Testis (tissue), 2 donors: ENCODE measurements at regions not wholly inside any gene's neighbourhood (a gene's known extent, or its start where the extent isn't known, plus 50 kb on each side); places are given as distances from the start of the nearest gene placed in this dataset.

Source experiments
- DNase-seq: peaks from one replicate; pipeline ENCODE4 v3.0.0-alpha.2; 2019
- H3K27ac ChIP-seq, 2 donors: fragments of 200-600 bp; sonication (generic); one replicate each; pipeline ENCODE4 v1.5.1; 2019
- H3K27me3 ChIP-seq: fragments of 200-600 bp; sonication (generic); one replicate; pipeline ENCODE4 v1.5.1; 2019
- H3K36me3 ChIP-seq: fragments of 200-600 bp; sonication (generic); one replicate; pipeline ENCODE4 v1.5.1; 2017; ENCODE audit warnings: low read depth; ENCODE audit errors: missing control alignments
- H3K4me1 ChIP-seq: fragments of 200-600 bp; sonication (generic); one replicate; pipeline ENCODE4 v1.5.1; 2019
- H3K4me3 ChIP-seq, 2 donors: fragments of 200-600 bp; sonication (generic); one replicate each; pipeline ENCODE4 v1.5.1; 2017 to 2019
- H3K9me3 ChIP-seq: fragments of 200-600 bp; sonication (generic); one replicate; pipeline ENCODE4 v1.5.1; 2017
- POLR2A ChIP-seq: fragments of 450-650 bp; IDR thresholded peaks from one replicate; pipeline ENCODE4 v1.6.1; 2017; ENCODE audit warnings: antibody characterized with exemption, mild to moderate bottlenecking, moderate library complexity
- WGBS, 2 donors: methylation state at CpG; one replicate each; pipeline ENCODE4 v1.1.5; 2018; 5-methylcytosine and 5-hydroxymethylcytosine counted together
- intact Hi-C: fragments of 100-400 bp; cut with DNase I; formaldehyde crosslinking; loops from one replicate; pipeline ENCODE4 v1.15.1; 2023; ENCODE audit warnings: low total_unique reads
- TF ChIP-seq, protein P1 (sequence below), 3 experiments: fragments of 450-650 bp in 2 of 3; fragments of 200-600 bp in 1 of 3; sonication (generic) in 1 of 3; IDR thresholded peaks; one replicate each; pipeline ENCODE4 v1.5.1; 2016 to 2019; ENCODE audit warnings: antibody characterized with exemption in 3 of 3, mild to moderate bottlenecking in 2 of 3, moderate library complexity in 1 of 3

DNA sequence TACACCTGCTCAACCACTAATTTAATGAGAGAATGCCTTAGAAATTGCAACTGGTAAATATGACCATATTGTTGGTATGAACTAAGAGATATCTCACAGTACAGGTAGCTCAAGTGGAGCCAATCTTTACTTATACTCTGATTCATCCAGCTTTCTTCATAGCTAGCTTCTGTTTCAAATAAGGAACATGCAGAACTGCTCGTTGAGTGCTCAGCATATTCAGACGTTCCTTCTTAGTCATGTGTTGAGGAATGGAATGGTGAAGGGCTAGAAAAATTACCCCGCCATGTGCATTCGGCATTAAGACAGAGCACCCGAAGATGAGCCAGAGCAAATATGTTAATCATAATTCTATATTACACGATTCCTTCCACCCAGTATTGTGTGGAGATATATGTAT lies 144.0 kb upstream of the VRK2 start:
- Histone ChIP-seq H3K4me1 (no peaks in the 10 kb centered on the region), H3K4me3 (no peak overlapping the region), H3K9me3 (no peaks in the 10 kb centered on the region), H3K27ac (no peak overlapping the region), H3K36me3 (no peaks in the 10 kb centered on the region), H3K27me3 (no peaks in the 10 kb centered on the region)
- intact Hi-C loops = no loop called here
- DNase-seq = no peak
- WGBS, 2 donors = 51 to 73% methylated on average over 6 of the region's 6 CpGs
- TF ChIP-seq, protein P1, sequence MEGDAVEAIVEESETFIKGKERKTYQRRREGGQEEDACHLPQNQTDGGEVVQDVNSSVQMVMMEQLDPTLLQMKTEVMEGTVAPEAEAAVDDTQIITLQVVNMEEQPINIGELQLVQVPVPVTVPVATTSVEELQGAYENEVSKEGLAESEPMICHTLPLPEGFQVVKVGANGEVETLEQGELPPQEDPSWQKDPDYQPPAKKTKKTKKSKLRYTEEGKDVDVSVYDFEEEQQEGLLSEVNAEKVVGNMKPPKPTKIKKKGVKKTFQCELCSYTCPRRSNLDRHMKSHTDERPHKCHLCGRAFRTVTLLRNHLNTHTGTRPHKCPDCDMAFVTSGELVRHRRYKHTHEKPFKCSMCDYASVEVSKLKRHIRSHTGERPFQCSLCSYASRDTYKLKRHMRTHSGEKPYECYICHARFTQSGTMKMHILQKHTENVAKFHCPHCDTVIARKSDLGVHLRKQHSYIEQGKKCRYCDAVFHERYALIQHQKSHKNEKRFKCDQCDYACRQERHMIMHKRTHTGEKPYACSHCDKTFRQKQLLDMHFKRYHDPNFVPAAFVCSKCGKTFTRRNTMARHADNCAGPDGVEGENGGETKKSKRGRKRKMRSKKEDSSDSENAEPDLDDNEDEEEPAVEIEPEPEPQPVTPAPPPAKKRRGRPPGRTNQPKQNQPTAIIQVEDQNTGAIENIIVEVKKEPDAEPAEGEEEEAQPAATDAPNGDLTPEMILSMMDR (IDR thresholded peaks at IDR 0.05) = no peak
- TF ChIP-seq POLR2A = no peak

DNA sequence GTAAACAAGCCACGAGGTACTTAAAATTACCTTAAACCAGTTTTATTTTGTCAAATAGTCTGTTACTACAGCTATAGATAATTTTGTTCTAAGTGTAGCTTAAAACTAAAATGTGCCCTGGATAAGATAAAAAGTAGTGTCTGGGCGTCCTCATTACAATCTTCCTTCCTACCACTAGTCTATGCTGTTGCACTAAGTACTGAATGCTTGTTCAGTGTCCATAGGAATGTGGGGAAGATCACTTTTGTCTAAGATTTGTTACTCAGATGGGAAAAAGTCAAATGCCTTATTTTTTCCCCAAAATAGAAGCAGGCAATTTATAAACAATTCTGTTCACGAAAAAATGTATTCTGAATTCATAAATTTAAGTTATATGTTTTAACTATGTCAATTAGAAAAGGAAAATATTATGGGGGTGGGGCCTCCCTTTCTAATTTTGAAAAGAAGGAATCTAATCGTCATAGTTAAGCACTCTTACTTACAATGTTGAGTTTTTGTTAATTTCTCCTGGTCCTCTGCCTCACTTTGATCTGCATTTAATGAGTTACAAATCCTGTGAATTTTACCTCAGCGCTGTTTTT lies 140.4 kb upstream of the VRK2 start:
- no peak for DNase-seq
- no peaks in the 10 kb centered on the region for H3K4me1 ChIP-seq
- H3K9me3 ChIP-seq = no peaks in the 10 kb centered on the region
- intact Hi-C loops = no loop called here
- TF ChIP-seq POLR2A = no peak
- TF ChIP-seq, protein P1 (IDR thresholded peaks at IDR 0.05) = peak in 2 of 3 experiments; percentile 59 to 63
- H3K4me3 ChIP-seq = no peak overlapping the region
- H3K36me3 ChIP-seq = no peaks in the 10 kb centered on the region
- no peak overlapping the region for H3K27ac ChIP-seq
- 35 to 45% methylated on average over 5 of the region's 5 CpGs for WGBS, 2 donors
- no peaks in the 10 kb centered on the region for H3K27me3 ChIP-seq

DNA sequence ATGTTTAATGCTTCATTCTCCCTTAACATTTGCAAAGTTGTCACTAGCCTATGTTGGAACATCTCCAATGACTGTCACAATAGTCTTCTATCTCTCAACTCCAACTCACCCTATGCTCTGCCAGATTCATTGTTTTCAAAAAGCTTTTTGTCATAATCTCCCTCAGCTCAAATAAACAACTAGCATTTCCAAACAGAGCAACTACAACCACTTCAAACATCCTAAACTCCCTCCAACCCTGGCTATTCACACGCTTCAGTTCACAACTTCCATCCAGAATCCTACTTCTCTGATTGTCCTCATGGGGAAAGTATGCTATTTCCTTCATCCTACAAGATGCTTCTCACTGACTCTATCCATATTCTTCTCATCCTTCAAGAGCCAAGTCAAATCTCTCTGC lies 139.2 kb upstream of the VRK2 start:
- no peak for DNase-seq

DNA sequence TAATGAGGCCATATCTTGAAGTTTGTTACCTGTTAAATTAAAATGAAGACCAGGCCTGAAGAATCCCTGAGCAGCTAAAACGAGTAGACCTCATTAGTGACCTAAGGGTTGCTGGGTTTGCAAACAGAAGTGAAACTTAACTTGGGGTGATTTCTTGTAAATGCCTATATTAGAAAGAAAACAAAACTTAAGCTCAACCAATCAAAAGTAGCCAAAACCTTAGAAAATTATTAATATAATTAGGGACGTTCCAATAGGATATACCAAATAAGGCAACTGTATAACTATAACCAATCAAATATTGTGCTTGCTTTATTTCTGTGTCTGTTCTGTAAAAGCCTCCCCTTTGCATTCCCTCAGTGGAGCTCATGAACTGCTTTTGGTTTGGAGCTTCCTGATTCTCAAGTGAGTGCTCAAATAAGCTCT lies 137.9 kb upstream of the VRK2 start:
- Histone ChIP-seq H3K27ac (no peak overlapping the region), H3K27me3 (no peaks in the 10 kb centered on the region), H3K9me3 (no peaks in the 10 kb centered on the region), H3K4me3 (no peak overlapping the region), H3K36me3 (no peaks in the 10 kb centered on the region), H3K4me1 (no peaks in the 10 kb centered on the region)
- TF ChIP-seq POLR2A = no peak
- TF ChIP-seq, protein P1 (IDR thresholded peaks at IDR 0.05) = no peak
- 67 to 71% methylated on average over 2 of the region's 2 CpGs for WGBS, 2 donors
- intact Hi-C loops = no loop called here
- DNase-seq = no peak

More for the DNA sequence above, 139.2 kb upstream of the VRK2 start:
- no peaks in the 10 kb centered on the region for H3K4me1 ChIP-seq
- H3K27ac ChIP-seq = no peak overlapping the region
- no peak overlapping the region for H3K4me3 ChIP-seq
- no peaks in the 10 kb centered on the region for H3K9me3 ChIP-seq
- WGBS, 2 donors = 81 to 97% methylated on average over 1 of the region's 1 CpG
- no peak for TF ChIP-seq POLR2A
- TF ChIP-seq, protein P1 (IDR thresholded peaks at IDR 0.05) = no peak
- no peaks in the 10 kb centered on the region for H3K36me3 ChIP-seq
- intact Hi-C loops = no loop called here
- no peaks in the 10 kb centered on the region for H3K27me3 ChIP-seq

DNA sequence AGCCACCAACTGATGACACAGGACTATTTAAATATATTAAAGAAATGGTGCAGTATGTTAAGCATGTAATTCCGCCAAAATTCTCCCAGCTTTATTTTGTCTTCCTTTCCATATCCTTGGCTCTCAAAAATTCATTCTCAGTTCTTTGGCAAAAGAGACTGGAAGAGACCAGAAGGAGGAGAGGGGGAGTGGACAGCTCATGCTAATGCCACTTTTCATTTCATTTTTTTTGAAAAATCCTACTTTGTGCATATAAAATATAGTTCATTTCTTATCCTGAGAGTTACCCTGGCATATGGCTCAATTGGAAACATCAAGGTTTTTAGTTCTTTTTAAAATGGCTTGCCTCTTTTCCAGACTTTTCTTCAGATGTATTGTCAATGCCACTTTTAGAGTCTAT lies 128.5 kb upstream of the VRK2 start:
- no peak for DNase-seq
- H3K4me3 ChIP-seq = no peak overlapping the region
- H3K27me3 ChIP-seq = no peaks in the 10 kb centered on the region
- no peaks in the 10 kb centered on the region for H3K36me3 ChIP-seq
- H3K4me1 ChIP-seq = no peaks in the 10 kb centered on the region
- intact Hi-C loops = no loop called here
- H3K9me3 ChIP-seq = no peaks in the 10 kb centered on the region
- 78 to 88% methylated on average over 1 of the region's 1 CpG for WGBS, 2 donors
- H3K27ac ChIP-seq = no peak overlapping the region
- TF ChIP-seq, protein P1 (IDR thresholded peaks at IDR 0.05) = no peak
- no peak for TF ChIP-seq POLR2A
